Fibroblast of peridontal ligament (primary cell): ENCODE measurements at regions not wholly inside any gene's neighbourhood (a gene's known extent, or its start where the extent isn't known, plus 50 kb on each side); places are given as distances from the start of the nearest gene placed in this dataset.

Experiments used
- DNase-seq: peaks from one replicate; pipeline ENCODE4 v3.0.0-alpha.2; 2010; ENCODE audit errors: extremely low read depth

DNA sequence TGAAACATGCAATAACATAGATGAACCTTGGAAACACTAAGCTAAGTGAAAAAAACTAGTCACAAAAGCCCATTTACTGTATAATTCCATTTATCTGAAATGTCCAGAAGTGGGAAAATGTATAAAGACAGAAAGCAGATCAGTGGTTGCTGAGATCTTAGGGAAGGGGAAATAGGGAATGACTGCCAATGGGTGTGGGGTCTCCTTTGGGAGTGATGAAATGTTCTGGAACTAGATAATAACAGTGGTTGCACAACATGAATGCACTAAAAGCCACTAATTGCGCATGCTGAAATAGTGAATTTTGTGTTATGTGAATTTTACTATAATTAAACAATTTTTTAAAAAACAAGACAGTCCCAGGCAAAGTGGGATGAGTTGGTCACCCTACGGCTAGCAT, 472.8 kb downstream of the CCDC171 start:
- no peak for DNase-seq

DNA sequence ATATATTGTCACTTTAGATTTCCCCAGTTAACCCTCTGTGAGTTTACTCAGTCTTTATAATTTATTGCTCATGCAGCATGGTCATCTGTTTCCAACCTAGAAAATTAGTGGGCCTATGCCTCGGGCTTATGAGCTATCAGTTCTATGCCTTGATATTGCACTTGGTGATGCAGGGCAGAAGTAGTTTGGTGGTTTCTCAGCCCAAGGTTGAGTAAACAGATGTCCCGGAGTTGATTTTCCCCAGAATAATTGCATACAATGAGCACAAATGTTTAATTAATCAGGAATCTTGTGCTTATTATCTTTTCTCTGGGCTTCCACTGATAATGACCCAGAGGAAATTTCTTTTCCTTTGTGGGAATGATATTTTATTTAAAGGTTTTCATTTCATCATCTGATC, 474.0 kb downstream of the CCDC171 start:
- no peak for DNase-seq

DNA sequence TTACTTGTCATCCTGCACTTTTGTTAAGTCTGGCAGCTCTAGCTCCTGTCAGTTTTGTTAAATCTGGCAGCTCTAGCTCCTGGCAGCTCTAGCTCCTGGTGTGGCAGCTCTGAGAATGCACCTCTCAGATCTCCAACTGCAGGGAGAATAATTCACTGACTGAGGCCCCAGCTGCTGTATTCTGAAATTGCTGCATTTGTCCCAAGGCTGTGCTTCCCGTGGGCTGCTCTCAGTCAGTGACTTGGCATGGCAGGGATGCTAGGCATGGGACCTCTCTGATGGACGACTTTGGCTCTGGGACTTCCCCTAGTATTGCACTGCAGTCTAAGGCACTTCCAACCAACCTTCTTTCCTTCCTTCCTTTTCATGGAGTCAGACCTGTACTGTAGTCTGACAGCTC, 475.7 kb downstream of the CCDC171 start:
- DNase-seq: peak; percentile 13

DNA sequence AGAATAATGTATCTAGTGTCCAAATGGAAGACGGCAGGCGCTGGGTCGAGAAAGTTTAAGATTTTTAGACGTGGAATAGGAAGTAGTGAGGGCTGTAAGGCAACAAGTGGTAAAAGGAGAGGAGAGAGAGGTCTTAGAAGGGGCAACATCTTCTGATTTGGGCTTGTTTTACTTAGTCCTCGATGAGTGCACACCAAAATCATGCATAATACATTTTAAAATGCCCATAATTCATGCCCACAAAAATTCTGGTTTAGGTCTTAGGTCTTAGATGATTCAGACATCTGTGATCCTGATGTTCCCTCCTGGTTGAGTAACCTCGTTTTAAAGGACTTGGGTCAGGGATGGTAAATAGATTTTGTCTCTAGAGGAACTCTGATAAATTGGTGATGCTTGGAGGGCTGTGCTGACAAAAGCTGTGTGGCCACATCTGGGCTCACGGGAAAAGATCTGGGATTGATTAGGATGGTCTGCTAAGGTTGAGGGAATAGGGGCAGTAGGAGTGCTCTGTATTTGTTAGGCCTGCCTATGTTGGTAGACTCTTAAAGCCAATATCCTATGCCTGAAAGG, 476.3 kb downstream of the CCDC171 start:
- DNase-seq: peak; percentile 69

DNA sequence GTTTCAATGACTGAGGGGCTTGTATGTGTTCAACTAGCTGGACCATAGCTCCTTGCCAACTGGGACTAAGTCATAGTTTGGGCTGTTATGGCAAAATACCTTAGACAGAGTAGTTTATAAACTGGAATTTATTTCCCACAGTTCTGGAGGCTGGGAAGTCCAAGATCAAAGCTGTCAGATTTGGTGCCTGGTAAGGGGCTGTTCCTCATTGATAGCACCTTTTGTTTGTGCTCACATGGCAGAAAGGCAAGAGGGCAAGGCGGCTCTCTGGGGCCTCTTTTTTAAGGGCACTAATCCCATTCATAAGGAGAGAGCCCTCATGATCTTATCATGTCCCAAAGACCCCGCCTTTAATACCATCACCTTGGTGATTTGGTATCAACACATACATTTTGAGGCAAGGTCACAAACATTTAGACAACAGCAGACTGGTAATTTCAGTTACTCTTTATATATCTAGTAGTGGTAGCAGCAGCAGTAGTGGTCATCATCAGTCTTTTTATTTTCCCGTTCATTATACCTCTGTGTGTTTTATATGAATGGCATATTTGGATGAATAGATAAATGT, 477.0 kb downstream of the CCDC171 start:
- no peak for DNase-seq

DNA sequence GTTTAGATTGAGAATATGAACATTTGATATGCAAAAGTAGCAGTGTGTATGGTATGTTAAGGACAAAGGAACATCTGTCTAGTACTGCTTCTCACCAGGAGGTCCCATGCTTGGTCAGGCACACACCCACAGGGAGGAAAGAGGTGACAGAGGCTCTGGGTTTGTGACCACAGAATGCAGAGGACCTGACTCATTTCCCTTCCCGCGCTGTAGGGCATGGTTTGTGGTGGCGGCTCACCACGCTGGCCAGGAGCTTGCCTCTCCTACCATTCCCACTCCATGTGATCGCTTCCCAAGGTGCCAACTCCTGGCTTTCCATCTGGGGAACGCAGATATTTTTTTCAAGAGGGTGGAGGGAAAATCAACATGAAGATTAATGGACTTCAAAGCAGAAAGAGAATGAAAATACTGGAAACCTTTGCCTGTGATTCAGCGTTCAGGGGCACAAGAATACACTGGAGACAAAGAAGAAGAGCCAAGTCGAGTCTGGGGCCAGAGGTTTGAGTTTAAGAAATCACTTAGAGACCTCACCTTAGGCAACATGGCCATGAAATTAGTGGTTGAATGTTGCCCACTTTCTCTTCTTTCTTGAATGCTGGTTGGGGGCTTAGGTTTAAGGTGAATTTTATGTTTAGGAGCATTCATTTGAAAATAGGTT, 477.8 kb downstream of the CCDC171 start:
- DNase-seq: peak; percentile 67

DNA sequence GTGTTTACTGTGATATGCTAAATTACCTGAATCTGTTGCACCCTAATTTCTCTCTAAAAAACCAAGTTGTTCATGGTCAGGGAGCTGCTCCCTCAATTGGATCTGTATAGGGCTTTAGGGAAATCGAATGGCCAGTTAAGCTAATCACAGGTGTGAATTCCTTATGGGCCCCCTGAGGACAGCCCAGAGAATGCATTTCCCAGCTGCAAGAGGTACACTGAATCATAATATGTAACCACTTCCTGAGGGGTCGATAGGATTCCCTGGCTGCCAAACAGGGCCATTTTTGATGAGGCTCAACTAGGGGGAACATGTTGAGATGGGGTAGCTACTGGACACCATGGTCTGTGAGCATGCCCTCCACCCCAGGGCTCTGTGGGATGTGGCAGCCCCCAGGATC, 478.6 kb downstream of the CCDC171 start:
- DNase-seq: no peak

DNA sequence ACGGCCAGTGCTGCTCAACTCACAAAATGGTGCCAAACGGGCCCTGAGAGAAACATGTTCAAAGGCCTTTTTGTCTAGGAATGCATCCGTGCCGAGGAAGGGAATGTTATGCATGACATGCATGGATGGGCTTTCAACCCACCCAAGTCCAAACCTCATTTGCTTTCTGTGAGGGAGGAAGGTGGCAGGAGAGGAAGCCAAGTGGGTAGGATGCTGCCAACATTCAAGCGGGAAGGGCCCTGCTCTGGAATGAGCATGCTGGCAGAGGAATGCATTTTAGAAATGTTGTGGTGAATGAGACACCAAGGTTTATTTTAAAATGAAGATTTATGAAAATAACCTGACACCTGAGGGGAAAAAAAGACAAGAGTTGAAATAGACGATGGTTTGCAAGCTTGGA, 479.1 kb downstream of the CCDC171 start:
- peak; percentile 40 for DNase-seq

DNA sequence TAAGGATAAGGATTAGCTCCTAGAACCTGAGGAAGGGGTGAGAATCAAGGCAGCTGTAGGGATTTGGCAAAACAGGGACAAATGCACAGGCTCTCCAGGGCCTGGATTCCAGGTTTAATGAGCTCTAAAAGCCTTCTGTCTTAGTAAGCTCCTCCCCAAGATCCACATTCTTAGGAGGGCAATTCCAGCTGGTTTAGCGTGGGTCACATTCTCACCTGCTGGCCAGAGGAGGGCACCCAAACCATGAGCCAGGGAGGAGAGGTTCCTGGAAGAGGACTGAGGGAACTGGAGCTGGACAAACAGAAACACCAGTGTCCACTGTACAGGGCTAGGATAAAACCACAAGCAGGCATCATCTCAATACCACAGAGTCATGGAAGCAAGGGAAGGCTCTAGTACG, 480.0 kb downstream of the CCDC171 start:
- no peak for DNase-seq

DNA sequence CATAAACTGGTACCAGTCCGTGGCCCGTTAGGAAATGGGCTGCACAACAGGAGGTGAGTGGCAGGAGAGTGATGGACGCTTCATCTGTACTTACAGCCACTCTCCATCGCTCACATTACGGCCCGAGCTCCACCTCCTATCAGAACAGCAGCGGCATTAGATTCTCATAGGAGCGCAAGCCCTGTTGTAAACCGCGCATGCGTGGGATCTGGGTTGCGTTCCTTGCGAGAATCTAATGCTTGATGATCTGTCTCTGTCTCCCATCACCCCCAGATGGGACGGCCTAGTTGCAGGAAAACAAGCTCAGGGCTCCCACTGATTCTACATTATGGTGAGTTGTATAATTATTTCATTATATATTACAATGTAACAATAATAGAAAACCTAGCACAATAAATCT, 480.4 kb downstream of the CCDC171 start:
- DNase-seq: no peak

DNA sequence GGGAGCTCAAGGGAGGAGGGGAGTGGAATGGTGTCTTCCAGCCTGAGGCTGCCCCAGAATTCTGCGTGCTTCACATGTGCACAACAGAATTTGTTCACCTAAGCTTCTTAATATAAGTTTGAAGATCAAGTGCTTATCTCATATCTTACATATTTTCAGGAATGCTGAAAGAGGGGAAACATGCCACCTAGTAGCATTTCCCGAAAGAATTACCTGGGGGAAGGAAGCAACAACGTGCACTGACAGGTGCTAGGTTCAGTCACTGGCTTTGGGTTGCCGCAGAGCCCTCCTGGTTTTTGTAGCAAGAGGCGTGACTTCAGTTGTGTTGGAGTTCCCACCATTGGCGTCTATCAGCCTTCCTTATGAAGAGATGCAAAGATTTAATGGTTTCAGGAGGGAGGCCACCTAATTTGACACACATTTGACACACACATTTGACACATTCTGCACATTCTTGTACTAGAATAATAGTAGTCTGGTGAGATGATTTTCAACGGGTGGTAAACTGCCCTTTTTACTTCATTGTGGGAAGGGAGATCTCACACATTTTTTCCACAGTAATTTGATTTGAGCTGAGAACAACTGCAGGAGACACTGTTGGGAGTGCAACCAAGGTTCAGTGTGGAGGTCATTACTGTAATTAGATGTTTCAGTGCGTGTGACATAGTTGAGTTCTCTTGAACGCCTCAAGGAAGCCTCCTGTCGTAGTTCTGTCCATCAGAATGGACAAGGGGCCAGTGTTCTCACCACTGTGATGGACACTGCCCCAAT, 481.3 kb downstream of the CCDC171 start:
- no peak for DNase-seq

DNA sequence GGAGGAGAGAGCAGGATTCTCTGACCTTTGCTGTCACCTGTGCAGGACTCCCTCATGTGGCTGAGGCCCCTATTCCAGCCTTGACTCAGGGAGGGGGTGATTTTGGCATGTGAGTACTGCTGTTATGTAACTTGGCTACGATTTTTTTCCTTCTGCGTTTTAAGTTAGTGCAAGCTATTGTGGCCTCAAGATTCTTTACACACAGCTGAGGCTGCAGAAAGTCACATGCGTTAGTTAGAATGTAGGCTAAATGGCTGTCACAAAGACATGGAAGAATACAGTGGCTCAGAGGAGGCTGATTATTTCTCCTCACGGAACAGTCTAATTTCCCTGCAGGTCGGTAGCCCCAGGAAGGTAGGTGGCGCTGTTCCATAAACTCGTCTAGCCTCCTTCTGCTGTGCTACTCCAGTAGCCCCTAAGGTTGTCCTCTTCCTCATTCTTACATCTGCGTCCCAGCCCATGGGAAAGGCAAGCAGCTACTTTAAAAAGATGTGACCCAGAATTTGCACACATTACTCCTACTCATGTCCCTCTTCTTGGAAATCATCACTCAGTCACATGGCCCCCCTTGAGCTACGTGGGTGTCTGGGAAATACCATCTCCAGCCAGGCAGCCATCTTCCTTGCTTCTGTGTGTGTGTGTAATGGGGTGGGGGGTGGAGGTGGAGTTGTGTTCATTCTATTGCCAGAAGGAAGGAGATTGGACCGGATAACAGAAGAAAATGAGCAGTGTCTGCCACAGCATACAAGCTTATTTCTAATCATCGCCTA, 486.6 kb downstream of the CCDC171 start:
- no peak for DNase-seq

DNA sequence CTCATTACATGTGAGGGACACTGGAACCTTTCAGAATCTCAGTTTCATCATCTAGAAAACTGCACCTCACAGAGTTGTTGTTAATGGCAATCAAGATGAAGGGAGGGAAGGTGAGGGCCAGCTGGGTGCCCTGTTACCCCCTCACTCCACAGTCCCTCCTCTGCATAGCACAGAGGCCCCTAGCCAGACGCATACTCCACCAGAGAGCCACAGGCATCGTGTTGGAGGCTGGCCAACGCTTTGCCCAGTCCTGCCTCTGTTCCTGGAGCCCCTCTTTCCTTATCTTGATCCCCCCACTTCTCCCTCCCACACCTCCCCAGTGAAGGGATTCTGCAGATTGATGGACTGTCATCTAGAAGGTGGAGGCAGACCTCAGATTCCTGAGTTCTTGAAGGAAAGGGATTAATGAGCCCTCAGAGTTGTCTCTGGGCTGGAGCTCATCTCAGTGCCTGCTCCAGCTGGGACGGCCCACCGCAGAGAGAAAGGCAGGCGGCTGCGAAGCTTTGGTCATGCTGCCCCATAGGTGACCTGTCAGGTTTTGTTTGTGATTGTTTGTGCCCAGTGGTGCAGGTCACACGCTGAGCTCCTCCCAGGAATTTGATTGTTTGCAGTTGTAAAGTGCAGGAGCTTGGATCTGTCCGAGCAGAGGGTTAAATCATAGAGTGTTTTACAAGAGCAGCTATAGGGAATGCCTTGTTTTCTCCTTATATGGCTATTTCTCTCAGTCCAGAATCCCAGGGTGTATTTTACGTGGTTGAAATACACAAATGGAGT, 487.3 kb downstream of the CCDC171 start:
- peak; percentile 48 for DNase-seq

DNA sequence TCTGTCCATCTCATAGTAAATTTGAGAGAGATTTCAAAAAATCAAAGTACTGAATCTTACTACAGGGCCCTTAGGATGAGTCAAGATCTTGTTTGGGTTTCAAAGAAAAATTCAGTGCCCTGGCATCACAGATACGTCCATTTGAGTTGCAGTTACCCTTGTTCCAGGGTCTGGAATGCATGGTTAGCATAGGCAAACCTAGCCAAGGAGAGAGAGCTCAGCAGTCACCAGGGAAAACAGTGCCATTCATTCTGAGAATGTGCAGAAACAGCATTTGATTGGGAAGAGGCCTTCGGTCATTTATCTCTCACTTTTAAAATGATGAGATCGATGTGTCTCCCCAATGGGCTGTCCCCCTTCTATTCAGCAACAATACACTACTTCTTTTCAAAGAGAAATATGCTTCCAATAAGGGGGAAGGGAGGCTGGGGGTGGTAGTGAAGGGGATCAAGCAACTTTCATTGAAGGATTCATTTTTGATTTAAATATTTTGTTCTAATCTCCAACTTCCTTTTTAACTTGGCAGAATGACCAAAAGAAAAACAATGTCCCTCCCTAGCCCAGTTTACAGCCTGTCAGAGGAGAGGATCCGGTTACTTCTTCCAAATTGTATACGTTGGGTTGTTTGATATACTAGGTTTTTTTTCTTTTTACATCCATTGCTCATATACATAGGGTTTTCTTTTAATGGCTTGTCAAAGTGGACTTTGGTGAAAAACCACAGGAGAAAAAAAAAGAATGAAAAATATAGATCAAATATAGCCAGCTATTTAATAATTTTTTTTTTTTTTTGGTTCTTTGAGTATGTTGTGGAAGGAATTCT, 491.1 kb downstream of the CCDC171 start:
- peak; percentile 52 for DNase-seq

DNA sequence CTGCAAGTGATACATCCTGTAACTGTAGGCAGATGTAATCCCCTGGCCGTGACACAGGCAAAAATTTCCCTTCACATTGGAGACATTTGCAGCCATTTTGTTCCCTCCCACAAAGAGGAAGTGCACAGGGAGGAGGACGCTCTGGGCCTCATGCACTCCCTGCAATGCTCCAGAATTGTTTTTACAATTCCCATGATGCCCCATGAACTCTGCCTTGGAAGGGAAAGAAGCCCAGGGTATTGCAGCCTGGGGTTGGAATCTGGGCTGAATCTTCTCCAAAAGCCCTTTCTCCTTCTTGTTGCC, 491.7 kb downstream of the CCDC171 start:
- DNase-seq: peak; percentile 39

DNA sequence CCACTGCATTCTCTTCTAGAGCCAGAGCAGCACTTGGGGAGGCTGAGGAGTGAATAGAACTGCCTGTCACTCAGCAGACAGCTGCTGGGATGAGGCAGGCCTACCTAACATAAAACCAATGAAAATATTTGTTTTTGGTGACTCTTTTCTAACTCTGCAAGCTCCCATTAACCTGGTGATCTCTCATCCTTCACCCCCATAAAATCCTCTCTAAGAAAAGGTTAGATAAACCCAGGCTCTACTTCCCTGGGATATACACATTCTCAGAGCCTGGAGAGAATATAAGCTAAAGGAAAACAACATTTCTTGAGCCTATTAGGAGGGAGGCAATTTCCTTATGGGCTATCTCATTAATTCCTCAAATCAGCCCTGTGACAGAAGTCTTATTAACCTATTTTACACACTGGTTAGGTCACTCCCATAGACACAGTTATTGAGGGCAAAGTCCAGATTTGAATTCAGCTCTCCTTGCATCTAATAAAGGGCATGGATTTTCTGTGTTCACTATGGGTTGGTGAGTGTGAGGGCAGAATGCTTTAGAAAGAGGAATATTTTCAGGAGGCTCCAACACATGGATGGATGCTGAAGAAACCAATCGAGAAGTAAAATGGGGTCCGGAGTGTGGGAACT, 492.9 kb downstream of the CCDC171 start:
- no peak for DNase-seq

DNA sequence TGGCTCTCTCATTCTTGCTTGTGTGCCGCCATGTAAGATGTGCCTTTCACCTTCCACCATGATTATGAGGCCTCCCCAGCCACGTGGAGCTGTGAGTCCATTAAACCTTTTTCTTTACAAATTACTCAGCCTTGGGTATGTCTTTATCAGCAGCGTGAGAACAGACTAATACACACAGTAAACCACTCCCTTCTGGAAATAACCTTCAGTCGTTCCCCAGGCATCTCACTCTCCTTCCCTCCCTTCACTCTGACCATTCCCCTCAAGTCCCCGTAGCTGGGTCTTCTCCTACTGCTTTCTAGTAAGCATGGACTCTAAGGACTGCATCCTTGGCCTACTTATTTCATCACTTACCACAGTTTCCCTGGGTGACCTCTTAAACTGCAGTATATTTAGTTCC, 493.9 kb downstream of the CCDC171 start:
- no peak for DNase-seq

DNA sequence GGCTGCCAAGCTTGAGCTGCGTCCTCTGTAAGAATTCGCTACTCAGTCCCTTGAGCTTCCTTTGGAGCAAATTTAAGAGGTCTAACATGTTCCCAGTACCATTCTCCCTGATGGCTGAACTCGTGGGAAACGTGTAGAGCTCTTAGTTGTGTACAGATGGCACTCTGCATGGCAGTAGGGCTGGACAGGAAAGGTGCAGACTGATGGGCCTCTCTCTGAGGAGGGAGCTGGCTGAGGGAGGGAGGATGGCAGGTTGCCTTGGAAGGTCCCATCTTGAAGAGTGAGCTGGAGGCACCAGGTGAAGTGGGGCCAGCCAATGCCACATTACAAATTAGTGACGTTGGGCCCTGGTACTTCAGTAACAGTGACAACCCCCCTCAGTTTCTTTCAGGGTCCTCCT, 495.3 kb downstream of the CCDC171 start:
- DNase-seq: no peak

DNA sequence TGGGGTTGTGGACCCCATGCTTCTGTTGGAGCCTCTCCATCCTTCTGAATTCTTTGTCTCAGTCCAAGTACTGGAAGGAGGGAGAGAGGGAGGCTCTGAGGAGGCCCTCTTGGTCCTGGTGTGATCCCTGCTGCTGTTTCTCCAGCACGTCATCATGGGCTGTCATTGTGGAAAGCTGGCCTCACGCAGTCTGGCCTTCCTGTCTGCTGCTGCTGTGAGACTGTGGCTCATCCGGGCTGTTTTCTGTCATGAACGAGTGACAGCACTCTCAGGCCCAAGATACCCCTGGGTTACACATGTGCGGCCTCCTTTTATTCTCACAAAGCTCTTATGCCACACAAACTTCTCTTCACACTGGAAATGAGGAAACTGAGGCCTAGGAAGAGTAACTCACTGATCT, 499.3 kb downstream of the CCDC171 start:
- DNase-seq: no peak
